ENCODE measurements at regions not wholly inside any gene's neighbourhood (a gene's known extent, or its start where the extent isn't known, plus 50 kb on each side); places are given as distances from the start of the nearest gene placed in this dataset.

DNA sequence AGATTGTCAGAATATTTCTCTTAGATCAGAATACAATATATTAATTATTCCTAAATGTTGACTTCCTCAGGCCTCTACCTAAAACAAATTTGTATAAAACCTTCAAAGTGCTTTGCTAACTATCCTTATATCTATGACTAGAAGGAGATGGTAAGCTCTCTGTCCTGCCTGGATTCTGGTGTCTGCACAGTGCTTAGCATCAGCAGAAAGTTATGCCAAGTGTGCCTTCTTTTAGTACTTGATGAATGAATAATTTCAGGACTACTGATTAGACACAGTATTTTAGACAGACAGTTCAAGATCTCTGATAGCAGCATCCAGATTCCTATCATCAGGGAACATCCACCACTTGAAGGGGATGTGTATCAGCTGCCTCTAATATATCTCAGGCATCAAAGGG lies 242.4 kb upstream of the TLL1 start:
- H3F3A ChIP-seq (ENCODE audit: insufficient read depth, low read length, poor library complexity, severe bottlenecking), result no peaks in the 10 kb centered on the region
- H3K27me3 ChIP-seq (ENCODE audit: insufficient read depth, low read depth, low read length), result no peaks in the 10 kb centered on the region
- no peak overlapping the region for H2AFZ ChIP-seq (ENCODE audit: low read depth, low read length)
- no peak overlapping the region for H3K4me2 ChIP-seq (ENCODE audit: low read length)
- no peak for TF ChIP-seq TAF1 (IDR thresholded peaks at IDR 0.05; ENCODE audit: low read depth)
- TF ChIP-seq SMC3 (conservative IDR thresholded peaks at IDR 0.05; ENCODE audit: poor library complexity), result no peak
- TF ChIP-seq REST (IDR thresholded peaks at IDR 0.05; ENCODE audit: borderline replicate concordance), result no peak
- TF ChIP-seq EZH2 (IDR thresholded peaks at IDR 0.05; ENCODE audit: borderline replicate concordance, insufficient read depth, low read length, poor library complexity, severe bottlenecking), result no peak
- no peak for TF ChIP-seq EP300 (conservative IDR thresholded peaks at IDR 0.05; ENCODE audit: poor library complexity, severe bottlenecking)
- H3K9ac ChIP-seq (ENCODE audit: low read length), result no peak overlapping the region
- H3K9me2 ChIP-seq (ENCODE audit: insufficient read depth, low read length), result no peaks in the 10 kb centered on the region
- no peaks in the 10 kb centered on the region for H3K79me2 ChIP-seq (replicated peaks; ENCODE audit: insufficient read depth, low read length)
- no peak overlapping the region for H3K27ac ChIP-seq (ENCODE audit: low read length)
- H3K4me3 ChIP-seq (ENCODE audit: low read length), result no peak overlapping the region
- H3K36me3 ChIP-seq (ENCODE audit: insufficient read depth, low read length), result no peaks in the 10 kb centered on the region
- H4K20me1 ChIP-seq (ENCODE audit: insufficient read depth), result no peaks in the 10 kb centered on the region
- H3K9me3 ChIP-seq (ENCODE audit: low read length), result no peaks in the 10 kb centered on the region

DNA sequence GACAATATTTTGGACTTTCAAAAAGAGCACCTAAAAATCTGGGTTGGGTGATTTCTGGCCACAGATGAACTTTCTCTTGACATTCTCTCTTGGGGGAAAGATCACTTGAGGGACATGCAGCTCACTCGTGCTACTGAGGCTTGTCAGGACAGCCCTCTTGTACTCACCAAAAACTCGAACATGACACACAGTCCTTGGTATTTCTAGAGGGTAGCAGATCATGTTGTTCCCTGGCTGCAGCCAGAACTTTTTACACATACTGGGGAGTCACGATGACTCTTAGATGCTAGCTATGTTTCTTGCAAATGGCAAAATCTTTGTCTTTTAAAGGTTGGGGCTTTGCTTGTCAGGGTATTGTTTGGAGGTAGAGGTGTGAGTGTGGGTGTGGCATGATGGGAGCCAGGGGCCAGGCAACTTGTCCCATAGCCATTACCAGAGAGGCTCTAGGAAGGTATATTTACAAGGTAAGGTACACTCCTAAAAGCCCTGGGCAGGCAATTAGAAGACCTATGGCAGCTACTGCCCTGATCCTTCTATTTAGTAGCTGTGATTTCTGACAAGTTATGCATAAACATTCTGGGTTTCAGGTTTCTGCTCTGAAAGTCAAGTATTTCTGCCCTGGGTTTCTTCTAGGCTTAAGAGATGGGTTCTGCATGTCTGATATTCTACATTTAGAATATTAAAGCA lies 241.7 kb upstream of the TLL1 start:
- no peak overlapping the region for H2AFZ ChIP-seq (ENCODE audit: low read depth, low read length)
- no peaks in the 10 kb centered on the region for H3K9me2 ChIP-seq (ENCODE audit: insufficient read depth, low read length)
- H3K27me3 ChIP-seq (ENCODE audit: insufficient read depth, low read depth, low read length), result no peaks in the 10 kb centered on the region

DNA sequence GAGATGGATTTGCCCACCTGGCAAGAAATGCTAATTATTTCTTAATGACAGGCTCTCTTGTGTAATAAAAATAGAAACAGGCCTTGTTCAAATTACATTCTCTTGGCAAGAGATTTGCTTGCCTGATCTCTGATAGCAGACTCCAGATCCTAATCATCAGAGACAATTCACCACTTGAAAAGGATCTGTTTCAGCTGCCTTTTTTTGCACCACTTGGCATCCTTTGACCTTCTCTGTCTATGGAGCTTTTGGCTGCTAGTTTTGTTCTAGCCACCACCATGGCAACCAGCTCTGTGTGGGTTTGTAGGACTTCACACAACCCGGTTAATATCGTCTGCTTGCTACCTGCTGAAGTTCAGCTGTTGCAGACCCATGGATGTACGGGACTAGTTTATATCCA lies 241.1 kb upstream of the TLL1 start:
- Histone ChIP-seq H3K79me2 (replicated peaks; ENCODE audit: insufficient read depth, low read length) (no peaks in the 10 kb centered on the region), H3K4me2 (ENCODE audit: low read length) (no peak overlapping the region), H2AFZ (ENCODE audit: low read depth, low read length) (no peak overlapping the region), H3K9me3 (ENCODE audit: low read length) (no peaks in the 10 kb centered on the region), H3F3A (ENCODE audit: insufficient read depth, low read length, poor library complexity, severe bottlenecking) (no peaks in the 10 kb centered on the region), H4K20me1 (ENCODE audit: insufficient read depth) (no peaks in the 10 kb centered on the region), H3K4me3 (ENCODE audit: low read length) (no peak overlapping the region), H3K9ac (ENCODE audit: low read length) (no peak overlapping the region), H3K27ac (ENCODE audit: low read length) (no peak overlapping the region), H3K9me2 (ENCODE audit: insufficient read depth, low read length) (no peaks in the 10 kb centered on the region), H3K36me3 (ENCODE audit: insufficient read depth, low read length) (no peaks in the 10 kb centered on the region), H3K27me3 (ENCODE audit: insufficient read depth, low read depth, low read length) (no peaks in the 10 kb centered on the region)
- TF ChIP-seq RAD21 (conservative IDR thresholded peaks at IDR 0.05) (no peak), POLR2AphosphoS5 (IDR thresholded peaks at IDR 0.05) (no peak), SMC3 (conservative IDR thresholded peaks at IDR 0.05; ENCODE audit: poor library complexity) (no peak), EP300 (conservative IDR thresholded peaks at IDR 0.05; ENCODE audit: poor library complexity, severe bottlenecking) (no peak), EZH2 (IDR thresholded peaks at IDR 0.05; ENCODE audit: borderline replicate concordance, insufficient read depth, low read length, poor library complexity, severe bottlenecking) (no peak), TAF1 (IDR thresholded peaks at IDR 0.05; ENCODE audit: low read depth) (no peak), REST (IDR thresholded peaks at IDR 0.05; ENCODE audit: borderline replicate concordance) (no peak), MXI1 (conservative IDR thresholded peaks at IDR 0.05; ENCODE audit: poor library complexity, severe bottlenecking) (no peak)
- TF ChIP-seq, protein P1, sequence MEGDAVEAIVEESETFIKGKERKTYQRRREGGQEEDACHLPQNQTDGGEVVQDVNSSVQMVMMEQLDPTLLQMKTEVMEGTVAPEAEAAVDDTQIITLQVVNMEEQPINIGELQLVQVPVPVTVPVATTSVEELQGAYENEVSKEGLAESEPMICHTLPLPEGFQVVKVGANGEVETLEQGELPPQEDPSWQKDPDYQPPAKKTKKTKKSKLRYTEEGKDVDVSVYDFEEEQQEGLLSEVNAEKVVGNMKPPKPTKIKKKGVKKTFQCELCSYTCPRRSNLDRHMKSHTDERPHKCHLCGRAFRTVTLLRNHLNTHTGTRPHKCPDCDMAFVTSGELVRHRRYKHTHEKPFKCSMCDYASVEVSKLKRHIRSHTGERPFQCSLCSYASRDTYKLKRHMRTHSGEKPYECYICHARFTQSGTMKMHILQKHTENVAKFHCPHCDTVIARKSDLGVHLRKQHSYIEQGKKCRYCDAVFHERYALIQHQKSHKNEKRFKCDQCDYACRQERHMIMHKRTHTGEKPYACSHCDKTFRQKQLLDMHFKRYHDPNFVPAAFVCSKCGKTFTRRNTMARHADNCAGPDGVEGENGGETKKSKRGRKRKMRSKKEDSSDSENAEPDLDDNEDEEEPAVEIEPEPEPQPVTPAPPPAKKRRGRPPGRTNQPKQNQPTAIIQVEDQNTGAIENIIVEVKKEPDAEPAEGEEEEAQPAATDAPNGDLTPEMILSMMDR (IDR thresholded peaks at IDR 0.05; ENCODE audit: poor library complexity, severe bottlenecking), result no peak

More for the DNA sequence above, 241.7 kb upstream of the TLL1 start:
- Histone ChIP-seq H3F3A (ENCODE audit: insufficient read depth, low read length, poor library complexity, severe bottlenecking) (no peaks in the 10 kb centered on the region), H3K9me3 (ENCODE audit: low read length) (no peaks in the 10 kb centered on the region), H3K27ac (ENCODE audit: low read length) (no peak overlapping the region), H3K9ac (ENCODE audit: low read length) (no peak overlapping the region), H3K4me3 (ENCODE audit: low read length) (no peak overlapping the region), H4K20me1 (ENCODE audit: insufficient read depth) (no peaks in the 10 kb centered on the region), H3K4me2 (ENCODE audit: low read length) (no peak overlapping the region), H3K36me3 (ENCODE audit: insufficient read depth, low read length) (no peaks in the 10 kb centered on the region), H3K79me2 (replicated peaks; ENCODE audit: insufficient read depth, low read length) (no peaks in the 10 kb centered on the region)
- no peak for TF ChIP-seq POLR2AphosphoS5 (IDR thresholded peaks at IDR 0.05)
- no peak for TF ChIP-seq TAF1 (IDR thresholded peaks at IDR 0.05; ENCODE audit: low read depth)
- TF ChIP-seq MXI1 (conservative IDR thresholded peaks at IDR 0.05; ENCODE audit: poor library complexity, severe bottlenecking), result no peak
